GM12878 (cell line): ENCODE measurements at regions not wholly inside any gene's neighbourhood (a gene's known extent, or its start where the extent isn't known, plus 50 kb on each side); places are given as distances from the start of the nearest gene placed in this dataset.
"Not testable (repeated sequence)": the region's sequence is repeated elsewhere in the genome, so short reads cannot be mapped to it uniquely, and the experiment has no call there.

Source experiments
- ATAC-seq: fragments of 200-7000 bp; cut with Tn5 transposase; 3 replicates; pipeline ENCODE4 v1.9.1; 2020; ENCODE audit warnings: mild to moderate bottlenecking, moderate library complexity
- BruUV-seq: library from RNA; stranded (reverse); fragments of 400-500 nt; replicated peaks from 2 replicates; lab custom pipeline; 2021; lab: Mats Ljungman, UMichigan
- CTCF ChIA-PET: fragments of 300-600 bp; sonication (Branson Sonifier 250); formaldehyde crosslinking; extraction: SDS; loops from one replicate; lab custom pipeline; 2021; ENCODE audit warnings: inconsistent platforms; lab: Yijun Ruan, JAX
- POLR2A ChIA-PET: fragments of 350-600 bp; formaldehyde crosslinking; extraction: SDS; loops from one replicate; lab custom pipeline; 2021; ENCODE audit warnings: inconsistent platforms; lab: Charles Lee
- RAD21 ChIA-PET: fragments of 300-600 bp; sonication (Branson Sonifier 250); formaldehyde crosslinking; loops from one replicate; lab custom pipeline; 2023; ENCODE audit warnings: antibody characterized with exemption; ENCODE audit not compliant: unreplicated experiment; lab: Charles Lee
- SMC1A ChIA-PET: fragments of 300-600 bp; sonication (Branson Sonifier 250); formaldehyde crosslinking; loops from one replicate; lab custom pipeline; 2023; ENCODE audit not compliant: unreplicated experiment, uncharacterized antibody; lab: Charles Lee
- DNase-seq: peaks from one replicate; pipeline ENCODE4 v3.0.0-alpha.2; 2011; ENCODE audit warnings: low read depth, low spot score
- FAIRE-seq: peaks from 3 replicates; lab custom pipeline; 2011; peaks lifted over from hg19 to GRCh38; lab: Jason Lieb, UNC
- H2AFZ ChIP-seq: 2 replicates; pipeline ENCODE4 v1.6.0; 2011; ENCODE audit warnings: low read depth, low read length, control low read depth; ENCODE audit not compliant: control insufficient read depth
- H3K27ac ChIP-seq: 2 replicates; pipeline ENCODE4 v1.5.1; 2011; ENCODE audit warnings: control low read depth; ENCODE audit not compliant: control insufficient read depth, insufficient read depth
- H3K27me3 ChIP-seq, 2 experiments: replicated peaks in 1 of 2; 2 replicates each; pipeline versions ENCODE4 v1.6.0 to v1.6.1; 2011; ENCODE audit warnings: low read length in 1 of 2; ENCODE audit not compliant: control insufficient read depth in 2 of 2, insufficient read depth in 2 of 2
- H3K36me3 ChIP-seq, 2 experiments: 2 replicates each; pipeline ENCODE4 v1.5.1; 2011; ENCODE audit warnings: low read length in 1 of 2; ENCODE audit not compliant: control insufficient read depth in 2 of 2, insufficient read depth in 2 of 2
- H3K4me1 ChIP-seq: 2 replicates; pipeline ENCODE4 v1.6.1; 2011; ENCODE audit warnings: mild to moderate bottlenecking, low read length, moderate library complexity, mixed read lengths; ENCODE audit not compliant: control insufficient read depth, insufficient read depth
- H3K4me2 ChIP-seq: 2 replicates; pipeline ENCODE4 v1.6.0; 2011; ENCODE audit warnings: control low read depth; ENCODE audit not compliant: control insufficient read depth, insufficient read depth
- H3K4me3 ChIP-seq: fragments of 200-600 bp; sonication (generic); 2 replicates; pipeline ENCODE4 v1.5.1; 2016
- H3K79me2 ChIP-seq: 2 replicates; pipeline ENCODE4 v1.6.0; 2011; ENCODE audit warnings: low read length; ENCODE audit not compliant: control insufficient read depth, insufficient read depth
- H3K9ac ChIP-seq: 2 replicates; pipeline ENCODE4 v1.8.0; 2011; ENCODE audit warnings: low read length, control low read depth, mixed read lengths; ENCODE audit not compliant: control insufficient read depth, insufficient read depth
- H3K9me3 ChIP-seq: replicated peaks from 3 replicates; pipeline ENCODE4 v1.5.1; 2011; ENCODE audit warnings: mild to moderate bottlenecking, low read length; ENCODE audit not compliant: control insufficient read depth, insufficient read depth
- H4K20me1 ChIP-seq: 2 replicates; pipeline ENCODE4 v1.6.0; 2011; ENCODE audit not compliant: control insufficient read depth, insufficient read depth
- NFYB ChIP-seq: IDR thresholded peaks from 2 replicates; pipeline ENCODE4 v1.6.1; 2011; ENCODE audit warnings: low read depth, mild to moderate bottlenecking, low read length, improper control_type of control experiment, moderate library complexity; ENCODE audit not compliant: insufficient read depth
- TCF7 ChIP-seq: IDR thresholded peaks from 2 replicates; pipeline ENCODE4 v1.6.1; 2014; ENCODE audit warnings: antibody characterized with exemption, borderline replicate concordance
- WGBS: methylation state at CpG from one replicate; pipeline ENCODE4 v1.1.6; 2016; ENCODE audit warnings: low lambda C conversion rate; ENCODE audit not compliant: insufficient replicate concordance, insufficient coverage; ENCODE audit errors: missing lambda C conversion rate; 5-methylcytosine and 5-hydroxymethylcytosine counted together
- in situ Hi-C: fragments of 300-500 bp; cut with MboI; formaldehyde crosslinking; loops from 9 replicates; pipeline ENCODE4 v1.14.3; 2018; ENCODE audit warnings: mixed read lengths
- intact Hi-C: fragments of 100-400 bp; cut with micrococcal nuclease; formaldehyde crosslinking; loops from one replicate; pipeline ENCODE4 v1.14.2; 2022; ENCODE audit not compliant: unreplicated experiment

DNA sequence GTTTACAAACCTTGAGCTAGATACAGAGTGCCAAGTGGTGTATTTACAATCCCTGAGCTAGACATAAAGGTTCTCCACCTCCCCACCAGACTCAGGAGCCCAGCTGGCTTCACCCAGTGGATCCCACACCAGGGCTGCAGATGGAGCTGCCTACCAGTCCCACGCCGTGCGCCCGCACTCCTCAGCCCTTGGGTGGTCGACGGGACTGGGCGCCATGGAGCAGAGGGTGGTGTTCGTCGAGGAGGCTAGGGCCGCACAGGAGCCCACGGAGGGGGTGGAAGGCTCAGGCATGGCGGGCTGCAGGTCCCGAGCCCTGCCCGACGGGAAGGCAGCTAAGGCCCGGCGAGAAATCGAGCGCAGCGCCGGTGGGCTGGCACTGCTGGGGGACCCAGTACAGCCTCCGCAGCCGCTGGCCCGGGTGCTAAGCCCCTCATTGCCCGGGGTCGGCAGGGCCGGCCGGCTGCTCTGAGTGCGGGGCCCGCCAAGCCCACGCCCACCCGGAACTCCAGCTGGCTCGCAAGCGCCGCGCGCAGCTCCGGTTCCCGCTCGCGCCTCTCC, 421.1 kb upstream of the BCHE start:
- DNase-seq, H2AFZ ChIP-seq, in situ Hi-C loops, FAIRE-seq, ATAC-seq, RAD21 ChIA-PET, H3K36me3 ChIP-seq, POLR2A ChIA-PET, H3K27me3 ChIP-seq, H3K79me2 ChIP-seq, SMC1A ChIA-PET, H3K27ac ChIP-seq, H4K20me1 ChIP-seq, BruUV-seq, H3K9ac ChIP-seq, intact Hi-C loops, H3K9me3 ChIP-seq, CTCF ChIA-PET, H3K4me1 ChIP-seq, H3K4me3 ChIP-seq, H3K4me2 ChIP-seq: not testable (repeated sequence)
- 70% methylated on average over 24 of the region's 41 CpGs for WGBS

DNA sequence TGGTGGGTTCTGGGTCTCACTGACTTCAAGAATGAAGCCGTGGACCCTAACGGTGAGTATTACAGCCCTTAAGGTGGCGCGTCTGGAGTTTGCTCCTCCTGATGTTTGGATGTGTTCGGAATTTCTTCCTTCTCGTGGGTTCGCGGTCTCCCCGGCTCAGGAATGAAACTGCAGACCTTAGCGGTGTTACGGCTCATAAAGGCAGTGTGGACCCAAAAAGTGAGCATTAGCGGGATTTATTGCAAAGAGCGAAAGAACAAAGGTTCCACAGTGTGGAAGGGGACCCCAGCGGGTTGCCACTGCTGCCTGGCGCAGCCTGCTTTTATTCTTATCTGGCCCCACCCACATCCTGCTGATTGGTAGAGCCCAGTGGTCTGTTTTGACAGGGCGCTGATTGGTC, 420.5 kb upstream of the BCHE start:
- no TSS peak for BruUV-seq
- TF ChIP-seq NFYB (0 out of 2 replicates have a peak, but pooled peaks have one; percentile 19), TCF7 (no peak)
- ChIA-PET RAD21 (no interaction called here), CTCF (no interaction called here), POLR2A (no interaction called here), SMC1A (no interaction called here)
- FAIRE-seq (no peak), DNase-seq (no peak), ATAC-seq (no peak)
- Histone ChIP-seq H3K27ac (no peak overlapping the region), H2AFZ (no peak overlapping the region), H3K4me3 (no peak overlapping the region), H3K4me1 (no peaks in the 10 kb centered on the region), H3K9ac (no peak overlapping the region), H3K9me3 (no peaks in the 10 kb centered on the region), H4K20me1 (no peaks in the 10 kb centered on the region), H3K27me3 (no peaks in the 10 kb centered on the region), H3K79me2 (no peaks in the 10 kb centered on the region), H3K4me2 (no peak overlapping the region), H3K36me3 (no peaks in the 10 kb centered on the region)
- in situ Hi-C loops (no loop called here), intact Hi-C loops (no loop called here)
- 65% methylated on average over 16 of the region's 16 CpGs for WGBS
